Spinal cord (tissue), 9 donors: ENCODE measurements at regions not wholly inside any gene's neighbourhood (a gene's known extent, or its start where the extent isn't known, plus 50 kb on each side); places are given as distances from the start of the nearest gene placed in this dataset.
A peak's percentile ranks its signal among the peaks of the same experiment; 100 is the strongest.

Source experiments
- DNase-seq, 6 donors: peaks; one replicate each; pipeline versions ENCODE4 v3.0.0 to v3.0.0-alpha.2; 2013 to 2015; ENCODE audit warnings: low spot score in 6 of 6, low read depth in 4 of 6
- H3K27ac ChIP-seq: one replicate; pipeline ENCODE4 v1.5.1; 2013; ENCODE audit warnings: low read depth, low read length, control low read depth
- H3K27me3 ChIP-seq: one replicate; pipeline ENCODE4 v1.6.1; 2013; ENCODE audit warnings: low read length; ENCODE audit not compliant: control insufficient read depth, insufficient read depth
- H3K36me3 ChIP-seq: one replicate; pipeline ENCODE4 v1.6.1; 2013; ENCODE audit warnings: low read length; ENCODE audit not compliant: control insufficient read depth, insufficient read depth
- H3K4me1 ChIP-seq: one replicate; pipeline ENCODE4 v1.6.1; 2013; ENCODE audit warnings: low read length; ENCODE audit not compliant: control insufficient read depth, insufficient read depth
- H3K4me3 ChIP-seq: one replicate; pipeline ENCODE4 v1.5.1; 2013; ENCODE audit warnings: low read depth, low read length, control low read depth
- H3K9me3 ChIP-seq: one replicate; pipeline ENCODE4 v1.6.1; 2013; ENCODE audit warnings: low read length; ENCODE audit not compliant: control insufficient read depth, insufficient read depth
- WGBS: methylation state at CpG from one replicate; pipeline ENCODE4 v1.1.5; 2013; ENCODE audit warnings: missing lambda C conversion rate; ENCODE audit not compliant: insufficient coverage; 5-methylcytosine and 5-hydroxymethylcytosine counted together
- donor health status: healthy.

DNA sequence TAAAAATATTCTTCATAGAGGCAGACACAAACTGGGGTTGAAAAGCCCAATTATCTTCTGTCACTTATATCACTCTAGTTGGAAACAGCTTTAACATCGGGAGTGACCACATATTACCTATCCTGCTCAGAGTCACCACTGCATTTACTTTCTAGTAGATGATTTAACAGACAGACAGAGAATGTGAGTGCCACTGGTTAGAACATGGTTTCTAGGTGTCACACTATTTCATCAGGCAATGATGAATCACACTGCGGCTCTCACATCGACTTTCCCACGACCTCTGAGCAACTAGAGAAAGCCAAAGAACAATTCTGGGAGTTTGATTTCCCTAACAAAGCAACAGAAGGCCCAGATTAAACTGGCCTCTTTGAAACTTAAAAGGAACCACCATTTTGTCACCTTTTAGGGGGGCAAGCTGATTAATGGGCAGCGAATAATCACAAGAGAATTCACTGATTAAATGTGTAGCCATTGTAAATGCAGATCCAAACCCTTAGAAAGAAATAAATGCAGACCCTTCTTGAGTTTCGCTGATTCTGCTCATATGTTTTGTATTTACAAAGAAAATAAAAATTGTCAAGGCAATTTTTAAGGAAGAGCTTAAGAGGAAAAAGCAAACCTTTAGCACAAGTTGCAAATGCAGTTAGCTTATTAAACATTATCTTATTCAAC is 112.6 kb upstream of the KBTBD8 start:
- peak in 1 of 6 donors; percentile 16 for DNase-seq

DNA sequence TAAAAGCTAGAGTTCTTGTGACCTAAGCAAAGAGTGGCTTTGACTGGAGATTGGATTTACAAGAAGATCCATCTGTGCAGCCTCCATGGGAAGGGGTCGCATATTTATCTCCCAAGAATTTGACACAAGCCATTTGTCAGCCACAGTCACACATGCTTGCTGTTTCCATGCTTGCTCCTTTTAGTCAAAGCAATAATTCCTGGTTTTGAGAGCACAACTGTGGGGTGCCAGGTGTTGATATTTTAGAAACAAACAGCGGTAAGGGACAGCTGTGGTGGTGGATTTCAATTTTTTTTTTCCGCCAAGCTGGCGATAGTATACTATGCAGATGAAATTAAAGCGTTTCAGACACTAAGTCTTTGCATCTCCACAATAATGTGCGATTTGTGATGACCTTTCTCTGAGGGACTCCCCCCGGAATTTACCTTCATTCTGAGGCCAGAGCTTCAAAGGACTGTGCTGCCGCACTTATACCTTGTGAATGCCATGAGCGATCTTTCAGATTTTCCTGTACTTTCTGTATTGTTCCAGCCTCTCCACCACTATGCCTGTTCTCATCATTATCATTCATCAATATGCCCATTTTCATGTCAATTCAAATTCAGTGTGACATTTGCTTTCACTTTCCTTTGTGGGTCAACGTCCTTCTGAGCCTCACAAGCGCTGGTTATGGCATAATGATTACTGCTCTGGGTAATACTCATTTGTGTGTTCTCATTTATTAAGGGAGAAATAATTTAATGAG is 108.2 kb upstream of the KBTBD8 start:
- Histone ChIP-seq H3K9me3 (no peaks in the 10 kb centered on the region), H3K4me3 (no peak overlapping the region), H3K4me1 (no peaks in the 10 kb centered on the region), H3K36me3 (no peaks in the 10 kb centered on the region), H3K27me3 (no peaks in the 10 kb centered on the region), H3K27ac (no peak overlapping the region)
- peak in 1 of 6 donors; percentile 47 for DNase-seq
- 55% methylated on average over 7 of the region's 11 CpGs for WGBS

More for the DNA sequence above, 112.6 kb upstream of the KBTBD8 start:
- Histone ChIP-seq H3K27me3 (no peaks in the 10 kb centered on the region), H3K9me3 (no peaks in the 10 kb centered on the region), H3K4me3 (no peak overlapping the region), H3K36me3 (no peaks in the 10 kb centered on the region), H3K4me1 (no peaks in the 10 kb centered on the region), H3K27ac (no peak overlapping the region)
- 28% methylated on average over 3 of the region's 6 CpGs for WGBS

DNA sequence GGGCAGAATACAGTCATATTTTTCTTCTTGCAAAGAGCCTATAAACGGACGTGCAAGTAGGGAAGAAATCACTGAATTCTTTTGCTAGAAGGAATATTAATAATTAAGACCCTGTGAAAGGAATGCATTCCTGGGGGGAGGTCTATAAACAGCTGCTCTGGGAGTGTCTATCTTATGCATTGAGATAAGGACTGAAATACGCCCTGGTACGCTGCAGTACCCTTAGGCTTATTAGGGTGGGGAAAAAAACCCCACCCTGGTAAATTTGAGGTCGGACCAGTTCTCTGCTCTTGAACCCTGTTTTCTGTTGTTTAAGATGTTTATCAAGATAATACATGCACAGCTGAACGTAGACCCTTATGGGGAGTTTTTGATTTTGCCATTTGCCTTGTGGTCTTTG is 100.0 kb upstream of the KBTBD8 start:
- H3K36me3 ChIP-seq = no peaks in the 10 kb centered on the region
- WGBS = 78% methylated on average over 2 of the region's 6 CpGs
- H3K9me3 ChIP-seq = peaks cover 7% of the 10 kb centered on the region
- no peaks in the 10 kb centered on the region for H3K27me3 ChIP-seq
- no peak overlapping the region for H3K27ac ChIP-seq
- H3K4me3 ChIP-seq = no peak overlapping the region
- DNase-seq = no peak
- H3K4me1 ChIP-seq = no peaks in the 10 kb centered on the region

- no peaks in the 10 kb centered on the region for H3K4me1 ChIP-seq
- no peak overlapping the region for H3K27ac ChIP-seq
- no peak for DNase-seq
- WGBS = 73% methylated on average over 2 of the region's 2 CpGs
- no peaks in the 10 kb centered on the region for H3K36me3 ChIP-seq
- H3K27me3 ChIP-seq = no peaks in the 10 kb centered on the region
- peaks cover 5% of the 10 kb centered on the region for H3K9me3 ChIP-seq
- no peak overlapping the region for H3K4me3 ChIP-seq
These were observed 93.8 kb upstream of the KBTBD8 start for GRCh38 chr3:66904336-66904735.

- Histone ChIP-seq H3K27me3 (no peaks in the 10 kb centered on the region), H3K9me3 (peaks cover 5% of the 10 kb centered on the region), H3K27ac (no peak overlapping the region), H3K4me1 (no peaks in the 10 kb centered on the region), H3K36me3 (no peaks in the 10 kb centered on the region), H3K4me3 (no peak overlapping the region)
- WGBS = no CpG with 5 or more reads among the region's 2 CpGs
- no peak for DNase-seq
These were observed 93.1 kb upstream of the KBTBD8 start for GRCh38 chr3:66904831-66905493.

GRCh38 chr3:66907136-66907535 is 91.0 kb upstream of the KBTBD8 start:
- no peaks in the 10 kb centered on the region for H3K27me3 ChIP-seq
- DNase-seq = no peak
- H3K27ac ChIP-seq = no peak overlapping the region
- H3K4me3 ChIP-seq = no peak overlapping the region
- H3K9me3 ChIP-seq = no peaks in the 10 kb centered on the region
- no peaks in the 10 kb centered on the region for H3K4me1 ChIP-seq
- no peaks in the 10 kb centered on the region for H3K36me3 ChIP-seq
- no CpG with 5 or more reads among the region's 3 CpGs for WGBS

DNA sequence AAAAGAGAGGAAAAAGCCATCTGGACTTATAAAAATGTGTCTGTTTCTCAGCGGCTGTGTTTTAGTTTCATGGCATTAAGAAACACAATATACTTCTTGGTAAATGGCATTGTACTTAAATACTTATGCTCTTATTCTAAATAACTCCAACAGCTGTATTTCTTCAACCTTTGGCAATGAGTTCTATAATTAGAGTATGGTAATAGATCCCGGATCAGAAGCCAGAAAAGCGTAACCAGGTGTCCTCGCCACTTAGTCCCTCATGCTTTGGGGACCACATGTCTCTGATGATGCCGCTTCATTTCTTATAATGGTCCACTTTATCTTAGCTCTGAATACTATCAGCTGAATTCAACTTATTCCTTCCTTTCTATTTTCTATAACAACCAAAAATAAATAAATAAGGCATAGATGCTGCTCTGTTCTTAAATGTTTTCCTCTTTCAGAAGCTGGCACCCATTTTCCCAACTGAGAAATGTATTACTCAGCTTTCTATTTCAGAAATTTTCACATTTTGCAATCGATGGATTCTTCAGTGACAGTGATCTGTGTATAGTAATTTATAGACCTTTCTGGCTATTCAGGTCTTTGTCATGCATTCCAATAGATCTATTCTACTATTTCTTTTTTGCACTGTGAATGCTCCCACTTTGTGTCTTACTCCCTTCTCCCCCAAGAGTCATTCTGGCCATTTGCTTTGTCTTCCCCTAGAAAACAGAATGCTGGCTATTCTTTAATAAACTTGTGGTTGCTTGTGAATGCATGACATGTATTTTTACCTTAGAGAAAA is 87.6 kb upstream of the KBTBD8 start:
- Histone ChIP-seq H3K36me3 (no peaks in the 10 kb centered on the region), H3K4me3 (no peak overlapping the region), H3K4me1 (no peaks in the 10 kb centered on the region), H3K27ac (no peak overlapping the region), H3K27me3 (no peaks in the 10 kb centered on the region), H3K9me3 (peaks cover 5% of the 10 kb centered on the region)
- no CpG with 5 or more reads among the region's 6 CpGs for WGBS
- DNase-seq = no peak

- Histone ChIP-seq H3K4me3 (no peak overlapping the region), H3K36me3 (no peaks in the 10 kb centered on the region), H3K27ac (no peak overlapping the region), H3K9me3 (peaks cover 5% of the 10 kb centered on the region), H3K27me3 (no peaks in the 10 kb centered on the region), H3K4me1 (no peaks in the 10 kb centered on the region)
- DNase-seq = no peak
These were observed 85.8 kb upstream of the KBTBD8 start for GRCh38 chr3:66912306-66912705.

- WGBS = 82% methylated on average over 2 of the region's 2 CpGs
- DNase-seq = no peak
- no peaks in the 10 kb centered on the region for H3K27me3 ChIP-seq
These were observed 76.0 kb upstream of the KBTBD8 start for GRCh38 chr3:66922058-66922457.

More at GRCh38 chr3:66922058-66922457, 76.0 kb upstream of the KBTBD8 start:
- H3K4me1 ChIP-seq = no peaks in the 10 kb centered on the region
- H3K27ac ChIP-seq = no peak overlapping the region
- H3K9me3 ChIP-seq = no peaks in the 10 kb centered on the region
- H3K4me3 ChIP-seq = no peak overlapping the region
- H3K36me3 ChIP-seq = no peaks in the 10 kb centered on the region
